ENCODE measurements at regions not wholly inside any gene's neighbourhood (a gene's known extent, or its start where the extent isn't known, plus 50 kb on each side); places are given as distances from the start of the nearest gene placed in this dataset.
"Not testable (repeated sequence)": the region's sequence is repeated elsewhere in the genome, so short reads cannot be mapped to it uniquely, and the experiment has no call there.

DNA sequence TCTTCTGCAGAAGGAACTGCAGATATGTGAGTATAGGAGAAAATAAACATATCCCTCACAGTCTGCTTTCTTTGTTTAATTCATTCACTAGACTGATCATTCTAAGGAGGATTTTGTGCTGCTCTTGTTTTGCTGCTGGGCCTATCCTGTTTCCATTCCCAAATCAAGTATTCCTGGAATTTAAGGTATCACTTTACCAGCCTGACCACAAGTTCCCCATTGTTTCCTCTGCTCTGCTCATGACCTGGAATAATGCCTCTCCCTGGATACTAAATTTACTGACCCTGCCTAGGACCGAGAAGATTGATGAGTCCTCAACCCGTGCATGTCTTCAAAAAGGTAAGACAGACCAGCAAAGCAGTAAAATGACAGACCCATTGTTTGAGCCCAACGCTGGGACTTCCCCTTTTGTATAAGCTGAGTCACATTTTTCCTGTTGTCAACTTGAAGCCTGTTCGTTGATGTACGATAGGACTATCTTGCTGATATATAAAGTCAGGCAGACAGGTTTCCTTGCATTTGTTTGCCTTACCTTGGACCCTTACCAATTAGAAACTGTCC is 85.5 kb upstream of the TET2 start:
- WGBS, 2 donors, result 10 to 19% methylated on average over 5 of the region's 5 CpGs
- no peaks in the 10 kb centered on the region for H3K36me3 ChIP-seq (ENCODE audit: control insufficient read depth in 2 of 2, insufficient read depth in 2 of 2, low read length in 1 of 2)
- H3K4me3 ChIP-seq (ENCODE audit: low read depth in 1 of 2, low read length in 2 of 2), result no peak overlapping the region
- H3K27ac ChIP-seq (ENCODE audit: low read depth in 2 of 2, low read length in 1 of 2), result no peak overlapping the region
- H3K9me3 ChIP-seq (ENCODE audit: control insufficient read depth in 2 of 2, insufficient read depth in 1 of 2, low read depth in 1 of 2, low read length in 1 of 2), result no peaks in the 10 kb centered on the region
- no peaks in the 10 kb centered on the region for H3K4me1 ChIP-seq (ENCODE audit: control insufficient read depth in 2 of 2, insufficient read depth in 2 of 2, low read length in 1 of 2)
- no peaks in the 10 kb centered on the region for H3K27me3 ChIP-seq (ENCODE audit: control insufficient read depth in 1 of 2, insufficient read depth in 2 of 2, low read length in 2 of 2)

- Histone ChIP-seq H3K4me3 (ENCODE audit: low read depth in 1 of 2, low read length in 2 of 2) (no peak overlapping the region), H3K36me3 (ENCODE audit: control insufficient read depth in 2 of 2, insufficient read depth in 2 of 2, low read length in 1 of 2) (no peaks in the 10 kb centered on the region), H3K4me1 (ENCODE audit: control insufficient read depth in 2 of 2, insufficient read depth in 2 of 2, low read length in 1 of 2) (no peaks in the 10 kb centered on the region), H3K9me3 (ENCODE audit: control insufficient read depth in 2 of 2, insufficient read depth in 1 of 2, low read depth in 1 of 2, low read length in 1 of 2) (no peaks in the 10 kb centered on the region), H3K27me3 (ENCODE audit: control insufficient read depth in 1 of 2, insufficient read depth in 2 of 2, low read length in 2 of 2) (no peaks in the 10 kb centered on the region), H3K27ac (ENCODE audit: low read depth in 2 of 2, low read length in 1 of 2) (no peak overlapping the region)
- 29 to 35% methylated on average over 1 of the region's 1 CpG for WGBS, 2 donors
Observed at GRCh38 chr4:105061731-105062130, 84.9 kb upstream of the TET2 start.

DNA sequence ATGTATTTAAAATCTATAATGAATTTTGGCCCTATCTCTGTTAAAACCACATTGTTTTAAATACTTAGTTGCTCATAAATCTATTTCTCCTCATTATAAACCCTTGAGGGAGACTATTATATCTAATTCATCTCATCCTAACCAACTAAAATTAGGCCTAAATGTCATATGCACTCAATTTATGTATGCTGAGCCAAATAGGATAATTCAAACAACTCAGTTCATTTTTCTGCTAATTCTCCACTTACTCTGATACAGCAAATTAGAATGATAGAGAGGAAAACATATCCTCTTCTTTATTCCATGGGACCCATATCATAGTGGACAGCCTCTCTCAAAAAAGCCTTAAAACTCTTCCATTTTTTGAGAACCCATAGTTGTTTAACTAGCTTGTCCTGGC is 80.3 kb upstream of the TET2 start:
- Histone ChIP-seq H3K27me3 (ENCODE audit: control insufficient read depth in 1 of 2, insufficient read depth in 2 of 2, low read length in 2 of 2) (no peaks in the 10 kb centered on the region), H3K27ac (ENCODE audit: low read depth in 2 of 2, low read length in 1 of 2) (no peak overlapping the region), H3K4me3 (ENCODE audit: low read depth in 1 of 2, low read length in 2 of 2) (no peak overlapping the region), H3K36me3 (ENCODE audit: control insufficient read depth in 2 of 2, insufficient read depth in 2 of 2, low read length in 1 of 2) (no peaks in the 10 kb centered on the region), H3K9me3 (ENCODE audit: control insufficient read depth in 2 of 2, insufficient read depth in 1 of 2, low read depth in 1 of 2, low read length in 1 of 2) (no peaks in the 10 kb centered on the region), H3K4me1 (ENCODE audit: control insufficient read depth in 2 of 2, insufficient read depth in 2 of 2, low read length in 1 of 2) (no peaks in the 10 kb centered on the region)

GRCh38 chr4:105067431-105067830 is 79.2 kb upstream of the TET2 start:
- no peaks in the 10 kb centered on the region for H3K27me3 ChIP-seq (ENCODE audit: control insufficient read depth in 1 of 2, insufficient read depth in 2 of 2, low read length in 2 of 2)
- no peak overlapping the region for H3K27ac ChIP-seq (ENCODE audit: low read depth in 2 of 2, low read length in 1 of 2)
- no peaks in the 10 kb centered on the region for H3K4me1 ChIP-seq (ENCODE audit: control insufficient read depth in 2 of 2, insufficient read depth in 2 of 2, low read length in 1 of 2)
- H3K36me3 ChIP-seq (ENCODE audit: control insufficient read depth in 2 of 2, insufficient read depth in 2 of 2, low read length in 1 of 2), result no peaks in the 10 kb centered on the region
- no peaks in the 10 kb centered on the region for H3K9me3 ChIP-seq (ENCODE audit: control insufficient read depth in 2 of 2, insufficient read depth in 1 of 2, low read depth in 1 of 2, low read length in 1 of 2)
- no peak overlapping the region for H3K4me3 ChIP-seq (ENCODE audit: low read depth in 1 of 2, low read length in 2 of 2)
- WGBS, 2 donors, result 59 to 65% methylated on average over 2 of the region's 2 CpGs

DNA sequence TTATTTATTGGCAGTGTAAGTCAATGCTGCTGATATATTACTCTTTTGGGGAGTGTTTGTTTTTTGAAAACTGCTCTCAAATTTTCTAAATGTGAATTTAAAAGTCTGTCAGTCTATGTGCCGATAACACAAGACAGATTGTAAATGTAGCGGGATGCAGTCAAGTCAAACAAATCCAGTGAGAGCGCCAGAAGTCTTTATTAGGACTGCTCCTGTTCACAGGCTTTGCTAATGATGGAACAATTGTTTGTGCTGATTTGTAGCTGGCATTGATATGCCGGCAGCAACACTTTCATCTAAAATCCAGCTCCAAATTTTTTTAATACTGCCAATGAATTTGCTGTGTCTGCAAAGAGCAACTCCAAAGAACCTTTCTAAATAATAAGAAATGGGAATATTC is 78.7 kb upstream of the TET2 start:
- Histone ChIP-seq H3K9me3 (ENCODE audit: control insufficient read depth in 2 of 2, insufficient read depth in 1 of 2, low read depth in 1 of 2, low read length in 1 of 2) (no peaks in the 10 kb centered on the region), H3K4me3 (ENCODE audit: low read depth in 1 of 2, low read length in 2 of 2) (no peak overlapping the region), H3K4me1 (ENCODE audit: control insufficient read depth in 2 of 2, insufficient read depth in 2 of 2, low read length in 1 of 2) (no peaks in the 10 kb centered on the region), H3K36me3 (ENCODE audit: control insufficient read depth in 2 of 2, insufficient read depth in 2 of 2, low read length in 1 of 2) (no peaks in the 10 kb centered on the region), H3K27ac (ENCODE audit: low read depth in 2 of 2, low read length in 1 of 2) (no peak overlapping the region), H3K27me3 (ENCODE audit: control insufficient read depth in 1 of 2, insufficient read depth in 2 of 2, low read length in 2 of 2) (no peaks in the 10 kb centered on the region)
- WGBS, 2 donors, result 38 to 40% methylated on average over 4 of the region's 4 CpGs

DNA sequence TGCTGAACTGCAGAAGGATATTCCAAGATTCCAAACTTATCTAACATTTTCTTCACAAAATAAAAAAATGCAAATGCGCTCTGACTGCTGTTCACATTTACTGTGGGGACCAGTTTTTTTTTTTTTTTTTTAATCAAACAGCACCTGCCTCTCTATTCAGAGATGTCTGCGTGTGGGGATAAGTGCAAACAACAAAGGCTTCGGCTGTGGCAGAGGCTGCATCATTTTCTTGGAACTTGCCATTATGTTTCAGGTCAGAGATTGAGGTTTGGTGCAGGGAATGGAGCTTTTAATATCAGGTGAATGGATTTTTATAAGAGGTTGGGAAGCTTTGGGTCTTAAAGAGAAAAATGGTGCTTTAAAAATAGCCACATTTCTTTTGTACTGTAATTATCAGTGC is 78.2 kb upstream of the TET2 start:
- Histone ChIP-seq H3K4me3 (ENCODE audit: low read depth in 1 of 2, low read length in 2 of 2) (no peak overlapping the region), H3K27ac (ENCODE audit: low read depth in 2 of 2, low read length in 1 of 2) (no peak overlapping the region), H3K27me3 (ENCODE audit: control insufficient read depth in 1 of 2, insufficient read depth in 2 of 2, low read length in 2 of 2) (no peaks in the 10 kb centered on the region), H3K36me3 (ENCODE audit: control insufficient read depth in 2 of 2, insufficient read depth in 2 of 2, low read length in 1 of 2) (no peaks in the 10 kb centered on the region), H3K9me3 (ENCODE audit: control insufficient read depth in 2 of 2, insufficient read depth in 1 of 2, low read depth in 1 of 2, low read length in 1 of 2) (no peaks in the 10 kb centered on the region), H3K4me1 (ENCODE audit: control insufficient read depth in 2 of 2, insufficient read depth in 2 of 2, low read length in 1 of 2) (no peaks in the 10 kb centered on the region)
- 70 to 74% methylated on average over 3 of the region's 3 CpGs for WGBS, 2 donors

GRCh38 chr4:105072095-105072494 is 74.6 kb upstream of the TET2 start:
- H3K27me3 ChIP-seq (ENCODE audit: control insufficient read depth in 1 of 2, insufficient read depth in 2 of 2, low read length in 2 of 2); H3K27ac ChIP-seq (ENCODE audit: low read depth in 2 of 2, low read length in 1 of 2); H3K9me3 ChIP-seq (ENCODE audit: control insufficient read depth in 2 of 2, insufficient read depth in 1 of 2, low read depth in 1 of 2, low read length in 1 of 2); H3K4me1 ChIP-seq (ENCODE audit: control insufficient read depth in 2 of 2, insufficient read depth in 2 of 2, low read length in 1 of 2); H3K36me3 ChIP-seq (ENCODE audit: control insufficient read depth in 2 of 2, insufficient read depth in 2 of 2, low read length in 1 of 2); H3K4me3 ChIP-seq (ENCODE audit: low read depth in 1 of 2, low read length in 2 of 2): not testable (repeated sequence)
- WGBS, 2 donors, result 92 to 96% methylated on average over 2 of the region's 2 CpGs

DNA sequence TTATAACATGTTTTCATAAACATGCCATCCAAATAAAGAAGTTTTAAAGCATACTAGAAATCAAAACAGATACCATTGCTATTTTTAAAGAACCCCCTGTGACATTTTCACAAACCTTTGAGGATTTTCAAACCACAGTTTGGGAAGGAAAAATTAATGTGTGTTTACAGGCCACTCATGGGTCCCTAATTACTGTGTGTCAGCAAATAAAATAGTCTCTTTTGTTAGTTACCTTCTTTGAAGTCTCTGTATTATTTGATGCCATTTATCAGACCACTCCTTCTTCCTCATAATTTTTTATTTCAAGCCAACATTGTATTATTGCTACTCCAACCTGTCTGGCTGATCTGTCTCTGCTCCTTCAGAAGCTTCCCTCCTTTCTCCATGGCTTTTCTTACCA is 72.6 kb upstream of the TET2 start:
- Histone ChIP-seq H3K36me3 (ENCODE audit: control insufficient read depth in 2 of 2, insufficient read depth in 2 of 2, low read length in 1 of 2) (no peaks in the 10 kb centered on the region), H3K9me3 (ENCODE audit: control insufficient read depth in 2 of 2, insufficient read depth in 1 of 2, low read depth in 1 of 2, low read length in 1 of 2) (no peaks in the 10 kb centered on the region)

GRCh38 chr4:105075045-105075444 is 71.6 kb upstream of the TET2 start:
- no peaks in the 10 kb centered on the region for H3K9me3 ChIP-seq (ENCODE audit: control insufficient read depth in 2 of 2, insufficient read depth in 1 of 2, low read depth in 1 of 2, low read length in 1 of 2)

More for the DNA sequence above, 72.6 kb upstream of the TET2 start:
- Histone ChIP-seq H3K27ac (ENCODE audit: low read depth in 2 of 2, low read length in 1 of 2) (no peak overlapping the region), H3K27me3 (ENCODE audit: control insufficient read depth in 1 of 2, insufficient read depth in 2 of 2, low read length in 2 of 2) (no peaks in the 10 kb centered on the region), H3K4me3 (ENCODE audit: low read depth in 1 of 2, low read length in 2 of 2) (no peak overlapping the region), H3K4me1 (ENCODE audit: control insufficient read depth in 2 of 2, insufficient read depth in 2 of 2, low read length in 1 of 2) (no peaks in the 10 kb centered on the region)

GRCh38 chr4:105088110-105088879 is 58.4 kb upstream of the TET2 start:
- H3K4me3 ChIP-seq (ENCODE audit: low read depth in 1 of 2, low read length in 2 of 2), result no peak overlapping the region
- no peaks in the 10 kb centered on the region for H3K36me3 ChIP-seq (ENCODE audit: control insufficient read depth in 2 of 2, insufficient read depth in 2 of 2, low read length in 1 of 2)
- 18 to 21% methylated on average over 10 of the region's 10 CpGs for WGBS, 2 donors
- no peaks in the 10 kb centered on the region for H3K4me1 ChIP-seq (ENCODE audit: control insufficient read depth in 2 of 2, insufficient read depth in 2 of 2, low read length in 1 of 2)
- no peaks in the 10 kb centered on the region for H3K9me3 ChIP-seq (ENCODE audit: control insufficient read depth in 2 of 2, insufficient read depth in 1 of 2, low read depth in 1 of 2, low read length in 1 of 2)
- H3K27me3 ChIP-seq (ENCODE audit: control insufficient read depth in 1 of 2, insufficient read depth in 2 of 2, low read length in 2 of 2), result no peaks in the 10 kb centered on the region
- H3K27ac ChIP-seq (ENCODE audit: low read depth in 2 of 2, low read length in 1 of 2), result no peak overlapping the region

More at GRCh38 chr4:105075045-105075444, 71.6 kb upstream of the TET2 start:
- Histone ChIP-seq H3K27me3 (ENCODE audit: control insufficient read depth in 1 of 2, insufficient read depth in 2 of 2, low read length in 2 of 2) (no peaks in the 10 kb centered on the region), H3K27ac (ENCODE audit: low read depth in 2 of 2, low read length in 1 of 2) (no peak overlapping the region), H3K4me1 (ENCODE audit: control insufficient read depth in 2 of 2, insufficient read depth in 2 of 2, low read length in 1 of 2) (no peaks in the 10 kb centered on the region), H3K36me3 (ENCODE audit: control insufficient read depth in 2 of 2, insufficient read depth in 2 of 2, low read length in 1 of 2) (no peaks in the 10 kb centered on the region), H3K4me3 (ENCODE audit: low read depth in 1 of 2, low read length in 2 of 2) (no peak overlapping the region)
- WGBS, 2 donors, result 62 to 64% methylated on average over 2 of the region's 2 CpGs
